IMR-90 (cell line): ENCODE measurements at regions not wholly inside any gene's neighbourhood (a gene's known extent, or its start where the extent isn't known, plus 50 kb on each side); places are given as distances from the start of the nearest gene placed in this dataset.

Experiments
- BHLHE40 ChIP-seq: fragments of 150-350 bp; IDR thresholded peaks from 2 replicates; pipeline ENCODE4 v1.6.1; 2016; ENCODE audit warnings: mild to moderate bottlenecking, low read depth, low read length
- POLR2A ChIP-seq: IDR thresholded peaks from 2 replicates; pipeline ENCODE4 v1.6.1; 2012; ENCODE audit warnings: mild to moderate bottlenecking, low read depth, low read length
- TF ChIP-seq, protein P1 (sequence below): conservative IDR thresholded peaks from 2 replicates; pipeline ENCODE4 v1.5.1; 2012; ENCODE audit warnings: mild to moderate bottlenecking, low read depth, low read length, improper control_type of control experiment

- no peak for TF ChIP-seq POLR2A
- TF ChIP-seq BHLHE40: no peak
- TF ChIP-seq, protein P1, sequence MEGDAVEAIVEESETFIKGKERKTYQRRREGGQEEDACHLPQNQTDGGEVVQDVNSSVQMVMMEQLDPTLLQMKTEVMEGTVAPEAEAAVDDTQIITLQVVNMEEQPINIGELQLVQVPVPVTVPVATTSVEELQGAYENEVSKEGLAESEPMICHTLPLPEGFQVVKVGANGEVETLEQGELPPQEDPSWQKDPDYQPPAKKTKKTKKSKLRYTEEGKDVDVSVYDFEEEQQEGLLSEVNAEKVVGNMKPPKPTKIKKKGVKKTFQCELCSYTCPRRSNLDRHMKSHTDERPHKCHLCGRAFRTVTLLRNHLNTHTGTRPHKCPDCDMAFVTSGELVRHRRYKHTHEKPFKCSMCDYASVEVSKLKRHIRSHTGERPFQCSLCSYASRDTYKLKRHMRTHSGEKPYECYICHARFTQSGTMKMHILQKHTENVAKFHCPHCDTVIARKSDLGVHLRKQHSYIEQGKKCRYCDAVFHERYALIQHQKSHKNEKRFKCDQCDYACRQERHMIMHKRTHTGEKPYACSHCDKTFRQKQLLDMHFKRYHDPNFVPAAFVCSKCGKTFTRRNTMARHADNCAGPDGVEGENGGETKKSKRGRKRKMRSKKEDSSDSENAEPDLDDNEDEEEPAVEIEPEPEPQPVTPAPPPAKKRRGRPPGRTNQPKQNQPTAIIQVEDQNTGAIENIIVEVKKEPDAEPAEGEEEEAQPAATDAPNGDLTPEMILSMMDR: no peak
Observed at GRCh38 chr18:39205565-39206195, 1640.1 kb upstream of the CELF4 start.
